ENCODE measurements at regions not wholly inside any gene's neighbourhood (a gene's known extent, or its start where the extent isn't known, plus 50 kb on each side); places are given as distances from the start of the nearest gene placed in this dataset.

GRCh38 chr1:219772265-219773036 is 155.9 kb downstream of the SLC30A10 start:
- no peak for DNase-seq

- DNase-seq = no peak
Observed at GRCh38 chr1:219771080-219771479, 157.3 kb downstream of the SLC30A10 start.

- DNase-seq = no peak
Observed at GRCh38 chr1:219763321-219763720, 150.4 kb upstream of the ZC3H11B start.

- no peak for DNase-seq
Observed at GRCh38 chr1:219761208-219761860, 148.4 kb upstream of the ZC3H11B start.

GRCh38 chr1:219759095-219759494 is 146.2 kb upstream of the ZC3H11B start:
- DNase-seq = no peak

GRCh38 chr1:219757890-219758289 is 145.0 kb upstream of the ZC3H11B start:
- no peak for DNase-seq

- no peak for DNase-seq
Observed at GRCh38 chr1:219755234-219755633, 142.3 kb upstream of the ZC3H11B start.

GRCh38 chr1:219754767-219755166 is 141.9 kb upstream of the ZC3H11B start:
- DNase-seq = no peak

- no peak for DNase-seq
Observed at GRCh38 chr1:219753914-219754313, 141.0 kb upstream of the ZC3H11B start.

GRCh38 chr1:219752645-219753044 is 139.7 kb upstream of the ZC3H11B start:
- no peak for DNase-seq

- DNase-seq = no peak
Observed at GRCh38 chr1:219751870-219752507, 139.1 kb upstream of the ZC3H11B start.

GRCh38 chr1:219749370-219749769 is 136.5 kb upstream of the ZC3H11B start:
- DNase-seq = no peak

GRCh38 chr1:219746141-219746540 is 133.2 kb upstream of the ZC3H11B start:
- DNase-seq = no peak

GRCh38 chr1:219744652-219745469 is 132.0 kb upstream of the ZC3H11B start:
- DNase-seq = no peak

GRCh38 chr1:219741011-219741970 is 128.4 kb upstream of the ZC3H11B start:
- no peak for DNase-seq

GRCh38 chr1:219733511-219734174 is 120.7 kb upstream of the ZC3H11B start:
- no peak for DNase-seq

GRCh38 chr1:219732814-219733491 is 120.0 kb upstream of the ZC3H11B start:
- DNase-seq = no peak

- no peak for DNase-seq
Observed at GRCh38 chr1:219731771-219732170, 118.9 kb upstream of the ZC3H11B start.

GRCh38 chr1:219726480-219727272 is 113.8 kb upstream of the ZC3H11B start:
- no peak for DNase-seq

- no peak for DNase-seq
Observed at GRCh38 chr1:219724440-219724839, 111.5 kb upstream of the ZC3H11B start.

All from stimulated activated CD4-positive, alpha-beta T cell treated with anti-CD3 and anti-CD28 coated beads, Interleukin-15, amount 100 ng/mL, for 24 hours (primary cell).